ENCODE measurements at regions not wholly inside any gene's neighbourhood (a gene's known extent, or its start where the extent isn't known, plus 50 kb on each side); places are given as distances from the start of the nearest gene placed in this dataset.

- TF ChIP-seq ZNF280D (tag by site-specific recombination; IDR thresholded peaks at IDR 0.05): no peak
- TF ChIP-seq KLF9 (tag by site-specific recombination; IDR thresholded peaks at IDR 0.05; ENCODE audit: low read depth): no peak
- no peak for TF ChIP-seq ZNF324 (tag by site-specific recombination; IDR thresholded peaks at IDR 0.05)
- no peak for TF ChIP-seq ZBTB17 (tag by site-specific recombination; IDR thresholded peaks at IDR 0.05)
- TF ChIP-seq ZNF837 (tag by site-specific recombination; IDR thresholded peaks at IDR 0.05): no peak
Observed at GRCh38 chr18:8951491-8951890, 151.0 kb upstream of the NDUFV2 start (continued).

DNA sequence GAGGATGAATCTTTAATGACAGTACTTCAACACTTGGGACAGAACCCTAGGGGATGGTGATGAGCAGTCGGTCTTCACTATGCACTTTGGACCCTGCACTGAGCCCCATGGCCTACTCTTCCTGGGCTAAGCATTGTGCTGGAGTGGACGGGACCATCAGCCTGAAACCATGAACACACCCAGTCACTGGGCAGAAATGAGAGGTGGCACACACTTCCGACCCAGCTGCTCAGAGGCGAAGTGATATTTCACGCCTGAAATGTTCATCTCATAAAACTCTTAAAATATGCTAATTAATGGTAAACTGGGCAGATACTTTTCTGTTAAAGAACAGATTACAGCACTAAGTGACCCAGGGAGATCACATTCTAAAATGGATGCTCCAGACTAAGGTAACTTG is 150.3 kb upstream of the NDUFV2 start:
- TF ChIP-seq ZNF561 (tag by site-specific recombination; IDR thresholded peaks at IDR 0.05; ENCODE audit: borderline replicate concordance) (no peak), ZFP41 (tag by site-specific recombination; IDR thresholded peaks at IDR 0.05; ENCODE audit: borderline replicate concordance) (no peak), ZNF529 (tag by site-specific recombination; IDR thresholded peaks at IDR 0.05; ENCODE audit: insufficient replicate concordance) (no peak), ZNF184 (tag by site-specific recombination; IDR thresholded peaks at IDR 0.05) (no peak), ZSCAN30 (tag by site-specific recombination; IDR thresholded peaks at IDR 0.05) (no peak), ZNF785 (tag by site-specific recombination; IDR thresholded peaks at IDR 0.05) (no peak), ZNF37A (tag by site-specific recombination; IDR thresholded peaks at IDR 0.05) (no peak), ZNF324 (tag by site-specific recombination; IDR thresholded peaks at IDR 0.05) (no peak), ZNF23 (tag by site-specific recombination; IDR thresholded peaks at IDR 0.05; ENCODE audit: borderline replicate concordance) (no peak), ZNF350 (tag by site-specific recombination; IDR thresholded peaks at IDR 0.05) (no peak), ZNF530 (tag by site-specific recombination; IDR thresholded peaks at IDR 0.05; ENCODE audit: low read depth) (no peak), ZNF623 (tag by site-specific recombination; IDR thresholded peaks at IDR 0.05) (no peak), ZNF777 (tag by site-specific recombination; IDR thresholded peaks at IDR 0.05; ENCODE audit: borderline replicate concordance) (no peak), ZNF362 (tag by site-specific recombination; IDR thresholded peaks at IDR 0.05) (no peak), INSM2 (tag by site-specific recombination; IDR thresholded peaks at IDR 0.05) (no peak), ZNF654 (tag by site-specific recombination; IDR thresholded peaks at IDR 0.05; ENCODE audit: low read depth) (no peak)
- TF ChIP-seq, protein P1, sequence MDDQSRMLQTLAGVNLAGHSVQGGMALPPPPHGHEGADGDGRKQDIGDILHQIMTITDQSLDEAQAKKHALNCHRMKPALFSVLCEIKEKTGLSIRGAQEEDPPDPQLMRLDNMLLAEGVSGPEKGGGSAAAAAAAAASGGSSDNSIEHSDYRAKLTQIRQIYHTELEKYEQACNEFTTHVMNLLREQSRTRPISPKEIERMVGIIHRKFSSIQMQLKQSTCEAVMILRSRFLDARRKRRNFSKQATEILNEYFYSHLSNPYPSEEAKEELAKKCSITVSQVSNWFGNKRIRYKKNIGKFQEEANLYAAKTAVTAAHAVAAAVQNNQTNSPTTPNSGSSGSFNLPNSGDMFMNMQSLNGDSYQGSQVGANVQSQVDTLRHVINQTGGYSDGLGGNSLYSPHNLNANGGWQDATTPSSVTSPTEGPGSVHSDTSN (CRISPR knock-in tag; IDR thresholded peaks at IDR 0.05): no peak
- TF ChIP-seq, protein P2, sequence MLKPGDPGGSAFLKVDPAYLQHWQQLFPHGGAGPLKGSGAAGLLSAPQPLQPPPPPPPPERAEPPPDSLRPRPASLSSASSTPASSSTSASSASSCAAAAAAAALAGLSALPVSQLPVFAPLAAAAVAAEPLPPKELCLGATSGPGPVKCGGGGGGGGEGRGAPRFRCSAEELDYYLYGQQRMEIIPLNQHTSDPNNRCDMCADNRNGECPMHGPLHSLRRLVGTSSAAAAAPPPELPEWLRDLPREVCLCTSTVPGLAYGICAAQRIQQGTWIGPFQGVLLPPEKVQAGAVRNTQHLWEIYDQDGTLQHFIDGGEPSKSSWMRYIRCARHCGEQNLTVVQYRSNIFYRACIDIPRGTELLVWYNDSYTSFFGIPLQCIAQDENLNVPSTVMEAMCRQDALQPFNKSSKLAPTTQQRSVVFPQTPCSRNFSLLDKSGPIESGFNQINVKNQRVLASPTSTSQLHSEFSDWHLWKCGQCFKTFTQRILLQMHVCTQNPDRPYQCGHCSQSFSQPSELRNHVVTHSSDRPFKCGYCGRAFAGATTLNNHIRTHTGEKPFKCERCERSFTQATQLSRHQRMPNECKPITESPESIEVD (tag by site-specific recombination; IDR thresholded peaks at IDR 0.05): no peak
- TF ChIP-seq, protein P3, sequence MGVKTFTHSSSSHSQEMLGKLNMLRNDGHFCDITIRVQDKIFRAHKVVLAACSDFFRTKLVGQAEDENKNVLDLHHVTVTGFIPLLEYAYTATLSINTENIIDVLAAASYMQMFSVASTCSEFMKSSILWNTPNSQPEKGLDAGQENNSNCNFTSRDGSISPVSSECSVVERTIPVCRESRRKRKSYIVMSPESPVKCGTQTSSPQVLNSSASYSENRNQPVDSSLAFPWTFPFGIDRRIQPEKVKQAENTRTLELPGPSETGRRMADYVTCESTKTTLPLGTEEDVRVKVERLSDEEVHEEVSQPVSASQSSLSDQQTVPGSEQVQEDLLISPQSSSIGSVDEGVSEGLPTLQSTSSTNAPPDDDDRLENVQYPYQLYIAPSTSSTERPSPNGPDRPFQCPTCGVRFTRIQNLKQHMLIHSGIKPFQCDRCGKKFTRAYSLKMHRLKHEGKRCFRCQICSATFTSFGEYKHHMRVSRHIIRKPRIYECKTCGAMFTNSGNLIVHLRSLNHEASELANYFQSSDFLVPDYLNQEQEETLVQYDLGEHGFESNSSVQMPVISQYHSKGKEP (tag by site-specific recombination; IDR thresholded peaks at IDR 0.05): no peak
- CTCF ChIA-PET: no interaction called here
- POLR2A ChIA-PET: no interaction called here
- H3K27ac ChIP-seq (ENCODE audit: extremely low read depth, low read depth, low read length): no peak overlapping the region
- H3K4me1 ChIP-seq (ENCODE audit: control insufficient read depth, insufficient read depth, low read length): no peaks in the 10 kb centered on the region
- no peaks in the 10 kb centered on the region for H3K36me3 ChIP-seq (ENCODE audit: control insufficient read depth in 2 of 2, insufficient read depth in 1 of 2, low read length in 2 of 2)
- H3K4me3 ChIP-seq (ENCODE audit: low read depth, low read length): no peak overlapping the region
- no peaks in the 10 kb centered on the region for H3K9me3 ChIP-seq (ENCODE audit: control insufficient read depth, insufficient read depth, low read depth, low read length)
